ENCODE measurements at regions not wholly inside any gene's neighbourhood (a gene's known extent, or its start where the extent isn't known, plus 50 kb on each side); places are given as distances from the start of the nearest gene placed in this dataset.

DNA sequence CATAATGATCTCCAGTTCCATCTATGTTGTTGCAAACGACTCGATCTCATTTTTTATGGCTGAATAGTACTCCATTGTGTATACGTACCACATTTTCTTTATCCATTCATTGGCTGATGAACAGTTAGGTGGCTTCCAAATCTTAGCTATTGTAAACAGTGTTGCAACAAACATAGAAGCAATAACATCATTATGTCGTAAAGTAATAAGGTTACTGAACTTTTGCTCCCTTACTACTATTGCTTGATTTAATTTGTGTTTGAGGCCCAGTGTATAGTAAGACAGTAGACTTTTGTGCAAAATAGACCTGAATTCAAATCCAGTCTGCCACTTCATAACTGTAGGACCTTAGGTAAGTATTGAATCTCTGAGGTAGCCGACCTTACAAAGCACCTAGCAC is 200.1 kb upstream of the CELF2 start (continued):
- TF ChIP-seq, protein P1, sequence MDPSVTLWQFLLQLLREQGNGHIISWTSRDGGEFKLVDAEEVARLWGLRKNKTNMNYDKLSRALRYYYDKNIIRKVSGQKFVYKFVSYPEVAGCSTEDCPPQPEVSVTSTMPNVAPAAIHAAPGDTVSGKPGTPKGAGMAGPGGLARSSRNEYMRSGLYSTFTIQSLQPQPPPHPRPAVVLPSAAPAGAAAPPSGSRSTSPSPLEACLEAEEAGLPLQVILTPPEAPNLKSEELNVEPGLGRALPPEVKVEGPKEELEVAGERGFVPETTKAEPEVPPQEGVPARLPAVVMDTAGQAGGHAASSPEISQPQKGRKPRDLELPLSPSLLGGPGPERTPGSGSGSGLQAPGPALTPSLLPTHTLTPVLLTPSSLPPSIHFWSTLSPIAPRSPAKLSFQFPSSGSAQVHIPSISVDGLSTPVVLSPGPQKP (IDR thresholded peaks at IDR 0.05; ENCODE audit: low read depth, low read length) = no peak

DNA sequence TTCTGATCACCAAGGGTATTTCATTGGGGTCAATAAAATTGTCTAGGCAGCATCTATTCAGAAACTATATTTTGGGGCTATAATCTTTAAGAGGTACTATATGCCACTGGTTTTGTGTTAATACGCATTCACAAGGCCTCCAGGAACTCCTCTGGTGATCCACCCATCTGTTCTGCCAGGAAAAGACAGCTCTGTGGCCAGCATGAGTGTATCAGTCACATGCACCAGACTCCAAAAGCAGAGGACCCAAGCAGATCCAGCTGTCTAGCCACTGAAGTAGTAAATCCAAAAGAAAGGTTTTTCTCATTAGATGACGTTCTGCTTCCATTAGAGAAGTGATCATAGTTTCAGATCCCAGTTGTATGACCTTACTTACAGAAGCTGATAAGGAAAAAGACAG is 199.6 kb upstream of the CELF2 start:
- Histone ChIP-seq H3K9me3 (no peaks in the 10 kb centered on the region; the same call in 1 of the 3 replicates), H3K4me3 (no peak overlapping the region), H3K4me1 (no peaks in the 10 kb centered on the region), H3K27ac (no peak overlapping the region), H3K4me2 (no peak overlapping the region)
- no peak for ATAC-seq
- WGBS (ENCODE audit: missing lambda C conversion rate) = 51% methylated on average over 2 of the region's 2 CpGs
- no peak for FAIRE-seq
- no peak for DNase-seq (ENCODE audit: low read depth in 1 of 2, low spot score in 1 of 2)
- ChIA-PET POLR2A (no interaction called here), CTCF (no interaction called here)
- no peak for TF ChIP-seq ZFP36 (IDR thresholded peaks at IDR 0.05; ENCODE audit: borderline replicate concordance, partially characterized antibody)
- TF ChIP-seq, protein P2, sequence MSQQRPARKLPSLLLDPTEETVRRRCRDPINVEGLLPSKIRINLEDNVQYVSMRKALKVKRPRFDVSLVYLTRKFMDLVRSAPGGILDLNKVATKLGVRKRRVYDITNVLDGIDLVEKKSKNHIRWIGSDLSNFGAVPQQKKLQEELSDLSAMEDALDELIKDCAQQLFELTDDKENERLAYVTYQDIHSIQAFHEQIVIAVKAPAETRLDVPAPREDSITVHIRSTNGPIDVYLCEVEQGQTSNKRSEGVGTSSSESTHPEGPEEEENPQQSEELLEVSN (IDR thresholded peaks at IDR 0.05; ENCODE audit: borderline replicate concordance, low read depth) = no peak
- TF ChIP-seq ZSCAN20 (CRISPR knock-in tag; IDR thresholded peaks at IDR 0.05) = no peak
- no peak for TF ChIP-seq JUN (IDR thresholded peaks at IDR 0.05)
- TF ChIP-seq NR3C1 (IDR thresholded peaks at IDR 0.05) = no peak
- TF ChIP-seq TFCP2L1 (CRISPR knock-in tag; IDR thresholded peaks at IDR 0.05) = no peak
- TF ChIP-seq, protein P3, sequence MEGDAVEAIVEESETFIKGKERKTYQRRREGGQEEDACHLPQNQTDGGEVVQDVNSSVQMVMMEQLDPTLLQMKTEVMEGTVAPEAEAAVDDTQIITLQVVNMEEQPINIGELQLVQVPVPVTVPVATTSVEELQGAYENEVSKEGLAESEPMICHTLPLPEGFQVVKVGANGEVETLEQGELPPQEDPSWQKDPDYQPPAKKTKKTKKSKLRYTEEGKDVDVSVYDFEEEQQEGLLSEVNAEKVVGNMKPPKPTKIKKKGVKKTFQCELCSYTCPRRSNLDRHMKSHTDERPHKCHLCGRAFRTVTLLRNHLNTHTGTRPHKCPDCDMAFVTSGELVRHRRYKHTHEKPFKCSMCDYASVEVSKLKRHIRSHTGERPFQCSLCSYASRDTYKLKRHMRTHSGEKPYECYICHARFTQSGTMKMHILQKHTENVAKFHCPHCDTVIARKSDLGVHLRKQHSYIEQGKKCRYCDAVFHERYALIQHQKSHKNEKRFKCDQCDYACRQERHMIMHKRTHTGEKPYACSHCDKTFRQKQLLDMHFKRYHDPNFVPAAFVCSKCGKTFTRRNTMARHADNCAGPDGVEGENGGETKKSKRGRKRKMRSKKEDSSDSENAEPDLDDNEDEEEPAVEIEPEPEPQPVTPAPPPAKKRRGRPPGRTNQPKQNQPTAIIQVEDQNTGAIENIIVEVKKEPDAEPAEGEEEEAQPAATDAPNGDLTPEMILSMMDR (IDR thresholded peaks at IDR 0.05) = no peak
- no peak for TF ChIP-seq HOXB13 (CRISPR knock-in tag; IDR thresholded peaks at IDR 0.05; ENCODE audit: low read depth)

DNA sequence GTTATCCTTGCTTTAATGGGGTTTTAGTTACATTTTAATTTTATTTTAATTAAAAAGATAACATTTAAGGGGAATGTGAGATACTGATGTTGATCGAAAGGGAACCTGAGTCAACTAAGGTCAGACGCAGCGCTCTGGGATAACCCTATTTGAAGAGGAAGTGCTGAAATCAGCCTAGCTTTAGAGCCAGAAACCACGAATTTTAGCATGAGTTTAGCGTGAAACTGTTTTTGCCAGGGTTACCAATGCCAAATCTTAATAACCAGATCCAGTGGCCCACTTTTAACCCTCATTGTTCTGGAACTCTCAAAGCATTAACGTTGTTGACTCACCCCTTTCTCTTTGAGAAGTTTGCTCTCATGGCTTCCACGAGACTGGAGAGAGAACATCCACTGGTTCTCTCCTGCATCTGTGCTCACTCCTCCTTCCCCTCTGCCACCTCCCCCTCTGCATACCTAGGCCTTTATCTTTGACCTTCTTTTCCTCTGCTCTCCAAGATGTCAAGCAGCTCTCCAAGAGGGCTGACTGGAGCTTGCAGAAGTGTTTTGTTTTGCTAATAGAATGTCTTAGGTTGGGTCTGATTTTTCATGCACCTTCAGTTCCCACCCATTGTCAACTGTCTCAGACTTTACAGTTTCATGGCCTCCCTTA is 198.3 kb upstream of the CELF2 start:
- no peak for ATAC-seq
- no peak for DNase-seq (ENCODE audit: low read depth in 1 of 2, low spot score in 1 of 2)
- CTCF ChIA-PET = no interaction called here
- POLR2A ChIA-PET = no interaction called here
- Histone ChIP-seq H3K4me1 (no peaks in the 10 kb centered on the region), H3K9me3 (no peaks in the 10 kb centered on the region; the same call in 1 of the 3 replicates), H3K4me3 (no peak overlapping the region), H3K4me2 (no peak overlapping the region), H3K27ac (no peak overlapping the region)
- 31% methylated on average over 7 of the region's 7 CpGs for WGBS (ENCODE audit: missing lambda C conversion rate)
- TF ChIP-seq POLR2AphosphoS2 (conservative IDR thresholded peaks at IDR 0.05; ENCODE audit: low read length) = no peak
- TF ChIP-seq EHF (CRISPR knock-in tag; IDR thresholded peaks at IDR 0.05) = no peak
- TF ChIP-seq RNF2 (IDR thresholded peaks at IDR 0.05; ENCODE audit: borderline replicate concordance, low read depth) = no peak
- no peak for TF ChIP-seq PHF8 (IDR thresholded peaks at IDR 0.05; ENCODE audit: borderline replicate concordance, low read depth)
- TF ChIP-seq MYC (IDR thresholded peaks at IDR 0.05; ENCODE audit: borderline replicate concordance, low read length) = no peak
- no peak for TF ChIP-seq BHLHE40 (IDR thresholded peaks at IDR 0.05; ENCODE audit: low read depth, low read length)
- TF ChIP-seq TFCP2L1 (CRISPR knock-in tag; IDR thresholded peaks at IDR 0.05) = no peak
- TF ChIP-seq, protein P2 (IDR thresholded peaks at IDR 0.05; ENCODE audit: borderline replicate concordance, low read depth) = no peak
- TF ChIP-seq POLR2A (IDR thresholded peaks at IDR 0.05; ENCODE audit: low read length) = no peak
- no peak for TF ChIP-seq MAZ (IDR thresholded peaks at IDR 0.05; ENCODE audit: borderline replicate concordance, low read depth, low read length)
- no peak for FAIRE-seq

DNA sequence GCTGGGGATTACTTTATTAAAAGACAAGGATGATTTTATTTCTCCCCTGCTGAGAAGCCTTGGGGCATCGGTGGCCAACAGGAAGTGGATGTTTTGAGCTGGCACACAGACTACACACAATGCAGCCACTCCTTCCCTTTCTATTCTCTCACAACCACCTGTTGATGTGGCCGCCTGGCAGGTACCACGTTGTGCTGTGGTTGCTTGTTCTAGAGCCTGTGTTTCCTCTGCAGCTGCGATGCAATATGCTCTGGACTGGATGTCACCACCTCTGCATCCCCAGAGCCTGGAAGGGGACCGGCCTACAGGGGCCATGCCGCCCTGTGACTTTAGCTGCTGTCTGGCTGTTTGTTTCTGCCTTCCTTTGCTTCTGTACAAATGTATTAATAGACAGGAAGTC is 195.7 kb upstream of the CELF2 start:
- DNase-seq (ENCODE audit: low read depth in 1 of 2, low spot score in 1 of 2) (no peak), FAIRE-seq (no peak), ATAC-seq (no peak)
- Histone ChIP-seq H3K4me2 (no peak overlapping the region), H3K9me3 (no peaks in the 10 kb centered on the region; the same call in 1 of the 3 replicates), H3K27ac (no peak overlapping the region), H3K4me3 (no peak overlapping the region), H3K4me1 (no peaks in the 10 kb centered on the region)
- CTCF ChIA-PET = no interaction called here
- POLR2A ChIA-PET = no interaction called here
- TF ChIP-seq CBX2 (IDR thresholded peaks at IDR 0.05; ENCODE audit: borderline replicate concordance, low read depth) = no peak
- TF ChIP-seq EHF (CRISPR knock-in tag; IDR thresholded peaks at IDR 0.05) = no peak
- no peak for TF ChIP-seq FOXS1 (CRISPR knock-in tag; IDR thresholded peaks at IDR 0.05)
- TF ChIP-seq HOXA7 (CRISPR knock-in tag; IDR thresholded peaks at IDR 0.05) = no peak
- TF ChIP-seq, protein P4, sequence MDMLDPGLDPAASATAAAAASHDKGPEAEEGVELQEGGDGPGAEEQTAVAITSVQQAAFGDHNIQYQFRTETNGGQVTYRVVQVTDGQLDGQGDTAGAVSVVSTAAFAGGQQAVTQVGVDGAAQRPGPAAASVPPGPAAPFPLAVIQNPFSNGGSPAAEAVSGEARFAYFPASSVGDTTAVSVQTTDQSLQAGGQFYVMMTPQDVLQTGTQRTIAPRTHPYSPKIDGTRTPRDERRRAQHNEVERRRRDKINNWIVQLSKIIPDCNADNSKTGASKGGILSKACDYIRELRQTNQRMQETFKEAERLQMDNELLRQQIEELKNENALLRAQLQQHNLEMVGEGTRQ (IDR thresholded peaks at IDR 0.05) = no peak
- TF ChIP-seq POLR2A (IDR thresholded peaks at IDR 0.05; ENCODE audit: low read length) = no peak
- TF ChIP-seq HDAC2 (IDR thresholded peaks at IDR 0.05) = no peak
- no peak for TF ChIP-seq MAFK (IDR thresholded peaks at IDR 0.05; ENCODE audit: partially characterized antibody)
- no peak for TF ChIP-seq FOSL2 (IDR thresholded peaks at IDR 0.05)
- TF ChIP-seq FOSL2 (CRISPR knock-in tag; IDR thresholded peaks at IDR 0.05) = no peak
- no peak for TF ChIP-seq ZNF302 (CRISPR knock-in tag; IDR thresholded peaks at IDR 0.05)
- 15% methylated on average over 5 of the region's 6 CpGs for whole genome bisulfite sequencing (ENCODE audit: missing lambda C conversion rate)
